ENCODE measurements at regions not wholly inside any gene's neighbourhood (a gene's known extent, or its start where the extent isn't known, plus 50 kb on each side); places are given as distances from the start of the nearest gene placed in this dataset.
A peak's percentile ranks its signal among the peaks of the same experiment; 100 is the strongest.

DNA sequence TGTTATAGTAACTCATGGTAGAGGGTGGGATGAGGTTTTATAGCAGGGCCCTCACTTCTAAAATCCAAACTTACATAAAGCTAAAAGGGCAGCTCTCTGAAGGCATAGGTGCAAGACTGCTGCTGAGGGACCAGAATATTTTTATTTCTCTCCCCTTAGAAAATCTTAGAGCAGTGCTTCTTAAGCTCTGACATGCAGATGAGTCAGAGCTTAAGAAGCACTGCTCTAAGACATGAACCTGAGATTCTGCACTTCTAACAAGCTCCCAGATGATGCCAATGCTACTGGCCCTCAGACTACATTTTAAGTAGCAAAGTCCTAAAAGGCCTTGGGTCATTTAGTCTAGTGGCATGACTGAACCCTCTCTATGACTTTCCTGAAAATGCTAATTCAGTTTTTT is 97.6 kb upstream of the SPRY4 start:
- Mint-ChIP-seq H3K27me3 (no peaks in the 10 kb centered on the region), H3K4me1 (peaks cover 24% of the 10 kb centered on the region), H3K9me3 (no peaks in the 10 kb centered on the region), H3K36me3 (ENCODE audit: insufficient read depth) (peaks cover 2% of the 10 kb centered on the region), H3K27ac (ENCODE audit: low read depth) (no peak overlapping the region), H3K4me3 (no peak overlapping the region)
- DNase-seq (ENCODE audit: low spot score in 2 of 2) (no peak), ATAC-seq (replicated peaks; ENCODE audit: extremely low read depth, poor library complexity, severe bottlenecking) (no peak)

DNA sequence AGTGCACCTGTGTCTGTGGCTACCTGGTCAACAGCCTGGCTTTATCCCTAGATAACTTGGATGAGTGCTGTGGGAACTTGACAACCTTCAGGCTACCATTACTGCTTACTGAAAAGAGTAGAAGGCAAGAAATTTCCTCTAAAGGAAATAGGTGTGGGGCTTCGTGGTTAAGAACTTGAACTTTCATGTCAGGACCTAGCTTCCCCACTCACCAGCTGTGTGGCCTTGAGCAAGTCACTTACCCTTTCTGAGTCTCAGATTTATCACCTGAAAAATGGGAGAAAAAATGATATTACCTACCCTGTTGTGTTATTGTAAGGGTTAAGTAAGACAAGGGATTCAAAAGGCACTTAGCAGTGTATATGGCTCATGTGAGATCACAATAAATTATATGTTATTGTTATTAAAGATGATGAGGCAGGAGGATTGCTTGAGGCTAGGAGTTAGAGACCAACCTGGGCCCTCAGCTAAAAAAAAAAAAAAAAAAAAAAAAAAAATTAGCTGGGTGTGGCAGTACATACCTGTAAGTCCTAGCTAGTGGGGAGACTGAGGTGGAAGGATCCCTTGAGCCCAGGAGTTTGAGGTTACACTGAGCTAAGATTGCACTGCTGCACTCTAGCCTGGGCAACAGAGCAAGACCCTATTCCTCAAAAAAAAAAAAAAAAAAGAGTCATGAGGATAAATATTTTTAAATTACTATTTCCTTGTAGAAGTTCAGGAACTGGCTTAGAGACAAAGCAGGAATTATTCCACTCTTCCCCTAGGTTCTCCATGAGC is 97.0 kb upstream of the SPRY4 start:
- peaks cover 2% of the 10 kb centered on the region for H3K36me3 Mint-ChIP-seq (ENCODE audit: insufficient read depth)
- ATAC-seq (replicated peaks; ENCODE audit: extremely low read depth, poor library complexity, severe bottlenecking): no peak
- no peaks in the 10 kb centered on the region for H3K9me3 Mint-ChIP-seq
- peak overlapping the region; percentile 25 for H3K4me3 Mint-ChIP-seq
- peaks cover 24% of the 10 kb centered on the region for H3K4me1 Mint-ChIP-seq
- H3K27me3 Mint-ChIP-seq: no peaks in the 10 kb centered on the region
- no peak for DNase-seq (ENCODE audit: low spot score in 2 of 2)
- no peak overlapping the region for H3K27ac Mint-ChIP-seq (ENCODE audit: low read depth)

DNA sequence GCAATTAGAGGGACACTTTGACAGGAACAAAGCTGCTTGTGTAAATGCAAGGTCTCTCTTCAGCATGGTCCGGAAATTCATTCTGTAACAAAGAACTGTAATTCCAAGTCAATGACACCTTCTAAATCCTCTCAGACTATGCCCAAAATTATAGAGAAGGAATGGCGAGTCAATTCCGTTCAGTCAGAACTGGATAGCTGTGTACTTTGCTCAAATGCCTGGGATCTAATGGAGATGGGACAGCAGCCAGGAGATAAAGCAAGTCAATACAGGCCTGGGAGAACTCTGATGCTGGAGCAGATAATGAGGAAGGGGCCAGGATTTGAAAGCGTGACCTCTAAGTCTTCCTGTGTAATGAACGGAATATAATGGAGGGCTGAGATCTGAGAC is 96.4 kb upstream of the SPRY4 start:
- ATAC-seq (replicated peaks; ENCODE audit: extremely low read depth, poor library complexity, severe bottlenecking): no peak
- Mint-ChIP-seq H3K4me3 (peak overlapping the region; percentile 25), H3K9me3 (no peaks in the 10 kb centered on the region), H3K27ac (ENCODE audit: low read depth) (no peak overlapping the region), H3K36me3 (ENCODE audit: insufficient read depth) (peaks cover 2% of the 10 kb centered on the region), H3K4me1 (peaks cover 24% of the 10 kb centered on the region), H3K27me3 (no peaks in the 10 kb centered on the region)
- no peak for DNase-seq (ENCODE audit: low spot score in 2 of 2)

DNA sequence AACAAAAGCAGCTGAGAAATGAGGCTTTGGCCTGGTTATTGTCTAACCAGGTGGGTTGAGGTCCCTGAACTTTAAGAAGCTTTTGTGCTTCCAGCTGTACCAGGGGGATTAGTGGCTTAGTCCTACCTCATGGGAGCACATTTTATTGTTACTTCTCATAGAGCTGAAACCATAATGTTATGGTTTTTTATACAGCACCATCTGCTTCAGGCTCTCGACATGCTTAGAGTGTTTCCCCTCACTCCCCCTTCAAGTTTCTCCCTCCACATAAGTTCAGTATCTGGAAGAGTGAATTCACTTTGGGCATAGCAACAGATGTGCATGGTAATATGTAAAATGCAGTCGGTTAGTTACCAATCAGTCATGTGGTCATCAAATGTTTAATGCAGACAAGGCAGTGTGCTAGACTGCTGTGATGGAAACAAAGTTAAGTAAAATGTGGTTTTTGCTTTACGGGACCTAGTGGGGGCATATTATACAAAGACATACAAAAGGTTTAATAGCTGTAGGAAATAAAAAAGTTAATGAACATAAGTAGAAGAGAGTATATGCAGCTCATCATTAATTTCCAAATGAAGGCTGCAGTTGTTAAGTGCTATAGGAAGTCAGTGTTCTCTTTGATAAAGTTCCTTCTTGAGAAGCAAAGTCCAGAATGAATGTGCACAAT is 95.9 kb upstream of the SPRY4 start:
- ATAC-seq (replicated peaks; ENCODE audit: extremely low read depth, poor library complexity, severe bottlenecking) (no peak), DNase-seq (ENCODE audit: low spot score in 2 of 2) (no peak)
- peaks cover 2% of the 10 kb centered on the region for H3K36me3 Mint-ChIP-seq (ENCODE audit: insufficient read depth)
- H3K27ac Mint-ChIP-seq (ENCODE audit: low read depth): no peak overlapping the region
- H3K4me1 Mint-ChIP-seq: peaks cover 24% of the 10 kb centered on the region
- H3K9me3 Mint-ChIP-seq: no peaks in the 10 kb centered on the region
- H3K4me3 Mint-ChIP-seq: peak overlapping the region; percentile 25
- no peaks in the 10 kb centered on the region for H3K27me3 Mint-ChIP-seq

DNA sequence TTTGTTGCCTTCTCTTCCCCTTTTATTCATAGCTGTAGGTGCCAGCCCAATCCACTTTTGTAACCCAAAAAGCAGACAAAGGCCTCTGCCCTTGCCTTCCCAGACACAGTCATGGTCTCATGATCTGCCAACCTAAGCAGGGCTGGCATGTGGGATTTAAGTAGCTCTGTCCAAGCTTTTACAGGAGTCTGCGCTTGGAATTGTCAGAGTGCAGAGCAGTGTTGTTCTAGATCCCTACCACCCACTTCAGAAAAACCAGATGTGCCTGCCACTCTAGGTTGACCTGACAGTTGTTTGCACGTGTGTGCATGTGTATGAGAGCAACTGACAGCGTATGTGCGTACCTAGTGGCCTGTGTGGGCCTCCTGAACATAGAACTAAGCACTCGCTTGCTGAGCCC is 87.8 kb upstream of the SPRY4 start:
- no peak for DNase-seq (ENCODE audit: low spot score in 2 of 2)

DNA sequence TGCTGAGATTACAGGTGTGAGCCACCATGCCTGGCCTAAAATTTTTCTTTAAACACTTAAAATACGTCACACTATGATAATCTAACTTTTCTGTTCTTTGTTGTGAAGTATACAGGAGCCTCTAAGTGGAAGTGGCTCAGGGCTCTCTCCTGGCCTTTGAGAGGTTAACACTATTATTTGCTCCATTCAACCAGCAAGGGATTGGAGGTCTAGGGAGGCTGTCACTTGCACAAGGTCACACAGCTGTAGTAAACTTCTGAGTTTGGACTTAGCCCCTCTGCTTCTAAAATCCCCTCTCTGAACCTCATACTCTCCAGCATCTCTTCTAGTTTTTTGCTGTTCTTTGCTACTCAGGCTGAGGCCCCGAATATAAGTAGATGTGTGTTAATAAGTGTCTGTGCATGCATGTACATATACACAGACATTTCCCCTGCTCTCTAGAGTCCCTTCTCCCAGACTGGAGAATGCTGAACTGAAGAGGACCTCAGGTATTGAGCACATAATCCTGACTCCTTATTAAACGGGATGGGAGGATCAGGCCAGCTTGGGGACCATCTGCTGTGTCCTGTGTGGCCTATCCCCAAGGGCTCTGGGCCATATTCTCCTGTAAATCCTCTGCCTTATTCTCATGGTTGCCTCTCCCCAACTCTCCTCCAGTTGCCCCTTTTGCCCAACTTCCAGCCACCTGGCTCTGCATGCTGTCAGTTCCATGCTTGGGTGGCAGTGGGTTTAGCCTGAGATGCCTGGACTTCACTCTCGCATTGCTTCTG is 87.0 kb upstream of the SPRY4 start:
- no peak overlapping the region for H3K4me3 Mint-ChIP-seq
- DNase-seq (ENCODE audit: low spot score in 2 of 2) (no peak), ATAC-seq (replicated peaks; ENCODE audit: extremely low read depth, poor library complexity, severe bottlenecking) (no peak)
- H3K9me3 Mint-ChIP-seq: no peaks in the 10 kb centered on the region
- H3K27me3 Mint-ChIP-seq: peaks cover 13% of the 10 kb centered on the region
- peaks cover 1% of the 10 kb centered on the region for H3K36me3 Mint-ChIP-seq (ENCODE audit: insufficient read depth)
- no peak overlapping the region for H3K27ac Mint-ChIP-seq (ENCODE audit: low read depth)
- no peaks in the 10 kb centered on the region for H3K4me1 Mint-ChIP-seq

More for the DNA sequence above, 87.8 kb upstream of the SPRY4 start:
- no peaks in the 10 kb centered on the region for H3K9me3 Mint-ChIP-seq
- no peak overlapping the region for H3K4me3 Mint-ChIP-seq
- H3K27me3 Mint-ChIP-seq: peaks cover 5% of the 10 kb centered on the region
- peaks cover 1% of the 10 kb centered on the region for H3K36me3 Mint-ChIP-seq (ENCODE audit: insufficient read depth)
- no peak overlapping the region for H3K27ac Mint-ChIP-seq (ENCODE audit: low read depth)
- ATAC-seq (replicated peaks; ENCODE audit: extremely low read depth, poor library complexity, severe bottlenecking): no peak
- no peaks in the 10 kb centered on the region for H3K4me1 Mint-ChIP-seq

DNA sequence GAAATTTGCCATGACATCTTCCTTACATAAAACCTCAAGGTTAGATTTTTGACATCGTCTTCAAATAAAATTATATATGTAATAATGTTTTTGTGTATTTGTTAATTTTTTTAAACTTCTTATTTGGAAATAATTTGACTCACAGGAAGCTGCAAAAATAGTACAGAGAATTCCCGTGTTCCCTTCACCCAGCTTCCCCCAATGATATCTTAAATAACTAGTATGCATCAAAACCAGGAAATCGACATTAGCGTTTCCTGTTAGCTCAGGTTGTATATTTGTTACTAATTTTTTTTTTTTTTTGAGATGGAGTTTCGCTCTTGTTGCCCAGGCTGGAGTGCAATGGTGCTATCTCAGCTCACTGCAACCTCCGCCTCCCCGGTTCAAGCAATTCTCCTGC is 86.3 kb upstream of the SPRY4 start:
- no peaks in the 10 kb centered on the region for H3K4me1 Mint-ChIP-seq
- H3K27ac Mint-ChIP-seq (ENCODE audit: low read depth): no peak overlapping the region
- H3K27me3 Mint-ChIP-seq: peaks cover 19% of the 10 kb centered on the region
- H3K4me3 Mint-ChIP-seq: no peak overlapping the region
- peaks cover 1% of the 10 kb centered on the region for H3K36me3 Mint-ChIP-seq (ENCODE audit: insufficient read depth)
- DNase-seq (ENCODE audit: low spot score in 2 of 2): no peak
- no peaks in the 10 kb centered on the region for H3K9me3 Mint-ChIP-seq
- no peak for ATAC-seq (replicated peaks; ENCODE audit: extremely low read depth, poor library complexity, severe bottlenecking)

DNA sequence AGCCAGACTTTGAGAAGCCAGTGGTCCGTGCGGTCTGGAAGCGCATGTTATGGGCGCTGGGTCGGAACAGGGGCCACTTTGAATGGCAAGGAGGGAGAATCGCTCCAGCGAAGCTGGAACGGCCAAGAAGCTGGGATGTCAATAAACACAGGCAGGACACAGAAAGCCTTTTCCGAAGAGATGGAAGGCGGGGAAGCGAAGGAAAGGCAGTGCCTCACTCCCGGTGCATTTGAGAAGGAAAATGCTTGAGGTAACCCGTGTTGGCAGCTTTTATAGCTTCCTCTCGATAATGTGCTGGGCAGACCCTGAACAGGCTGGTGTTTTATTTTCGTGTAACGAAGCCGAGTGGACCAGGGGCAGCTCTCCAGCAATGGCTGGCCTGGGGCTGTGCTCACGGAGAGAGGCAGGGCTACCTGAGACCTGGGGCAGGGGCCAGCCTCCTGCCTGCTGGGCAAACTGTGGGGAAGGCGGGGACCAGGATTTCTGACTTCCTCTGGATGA is 84.2 kb upstream of the SPRY4 start:
- DNase-seq (ENCODE audit: low spot score in 2 of 2): no peak
- Mint-ChIP-seq H3K36me3 (ENCODE audit: insufficient read depth) (peaks cover 1% of the 10 kb centered on the region), H3K9me3 (no peaks in the 10 kb centered on the region), H3K27me3 (peaks cover 33% of the 10 kb centered on the region), H3K4me3 (no peak overlapping the region), H3K4me1 (no peaks in the 10 kb centered on the region), H3K27ac (ENCODE audit: low read depth) (no peak overlapping the region)
- ATAC-seq (replicated peaks; ENCODE audit: extremely low read depth, poor library complexity, severe bottlenecking): no peak

DNA sequence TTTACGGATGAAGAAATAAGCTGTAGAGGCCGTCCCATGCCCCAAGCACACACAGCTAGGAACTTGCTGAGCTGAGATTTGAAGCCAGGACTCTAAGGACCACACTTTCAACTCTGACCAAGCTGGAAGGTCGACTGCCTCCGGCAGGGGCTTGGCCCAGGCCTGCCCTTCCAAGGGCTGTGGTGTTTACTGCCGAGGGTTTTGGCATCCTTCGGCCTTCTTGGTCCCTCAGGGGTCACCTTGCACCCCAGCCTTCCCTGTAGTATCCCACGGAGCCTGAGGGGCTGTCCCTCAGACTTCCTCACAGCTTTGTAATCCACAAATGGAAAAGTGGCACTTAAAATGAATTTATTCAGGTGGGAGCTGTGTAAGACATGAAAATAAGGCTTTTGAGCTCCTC is 83.7 kb upstream of the SPRY4 start:
- Mint-ChIP-seq H3K9me3 (no peaks in the 10 kb centered on the region), H3K27me3 (peaks cover 36% of the 10 kb centered on the region), H3K4me3 (no peak overlapping the region), H3K36me3 (ENCODE audit: insufficient read depth) (peaks cover 1% of the 10 kb centered on the region), H3K4me1 (no peaks in the 10 kb centered on the region), H3K27ac (ENCODE audit: low read depth) (no peak overlapping the region)
- no peak for ATAC-seq (replicated peaks; ENCODE audit: extremely low read depth, poor library complexity, severe bottlenecking)
- DNase-seq (ENCODE audit: low spot score in 2 of 2): no peak

DNA sequence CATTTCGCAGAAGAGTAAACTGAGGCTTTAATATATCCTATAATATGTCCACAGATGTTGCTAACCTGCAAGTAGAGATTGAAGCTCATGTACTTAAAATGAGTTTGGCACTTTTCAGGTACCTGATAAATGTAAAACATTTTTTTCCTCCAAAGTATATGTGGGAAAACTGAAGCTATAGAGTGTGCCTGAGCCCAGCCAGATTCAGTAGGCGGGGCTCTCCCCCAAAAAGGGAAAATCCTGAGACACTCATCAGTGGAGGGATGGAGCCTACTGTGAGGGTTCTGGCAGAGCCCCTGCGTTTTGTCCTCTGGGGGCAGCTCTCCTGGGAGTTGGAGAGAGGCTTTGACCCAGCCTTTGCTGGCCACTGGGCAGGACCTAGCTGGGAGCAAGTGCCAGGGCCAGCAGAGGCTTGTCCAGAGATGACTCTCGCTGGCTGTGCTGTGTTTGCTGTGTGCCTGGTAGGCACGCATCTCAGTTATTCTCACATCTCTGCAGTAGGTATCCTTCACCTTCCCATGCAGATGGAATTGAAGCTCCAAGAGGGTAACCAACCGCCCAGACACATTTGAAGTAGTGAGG is 81.1 kb upstream of the SPRY4 start:
- H3K9me3 Mint-ChIP-seq: no peaks in the 10 kb centered on the region
- no peaks in the 10 kb centered on the region for H3K4me1 Mint-ChIP-seq
- ATAC-seq (replicated peaks; ENCODE audit: extremely low read depth, poor library complexity, severe bottlenecking): no peak
- no peaks in the 10 kb centered on the region for H3K36me3 Mint-ChIP-seq (ENCODE audit: insufficient read depth)
- no peak overlapping the region for H3K27ac Mint-ChIP-seq (ENCODE audit: low read depth)
- H3K4me3 Mint-ChIP-seq: no peak overlapping the region
- DNase-seq (ENCODE audit: low spot score in 2 of 2): no peak
- peaks cover 36% of the 10 kb centered on the region for H3K27me3 Mint-ChIP-seq

DNA sequence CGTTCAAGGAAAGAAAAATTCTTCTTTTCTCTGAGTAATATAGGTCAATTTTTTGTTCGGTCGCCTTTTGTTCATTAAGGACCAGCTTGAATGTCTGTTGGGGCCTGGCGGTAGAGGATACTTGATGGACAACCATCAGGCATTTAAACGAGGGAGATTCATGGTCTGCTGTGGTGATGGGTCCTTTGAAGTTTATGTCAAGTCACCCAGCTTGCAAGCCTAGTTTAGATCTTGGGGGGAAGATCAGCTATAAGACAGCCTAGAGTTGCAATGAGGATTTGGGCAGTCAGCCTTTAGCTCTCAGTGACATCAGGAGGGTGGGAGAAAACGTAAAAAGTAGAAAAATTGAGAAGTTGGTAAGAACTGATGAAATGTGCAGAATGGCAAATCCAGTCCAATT is 80.2 kb upstream of the SPRY4 start:
- ATAC-seq (replicated peaks; ENCODE audit: extremely low read depth, poor library complexity, severe bottlenecking) (no peak), DNase-seq (ENCODE audit: low spot score in 2 of 2) (no peak)
- Mint-ChIP-seq H3K36me3 (ENCODE audit: insufficient read depth) (no peaks in the 10 kb centered on the region), H3K4me3 (no peak overlapping the region), H3K9me3 (no peaks in the 10 kb centered on the region), H3K4me1 (peaks cover 2% of the 10 kb centered on the region), H3K27ac (ENCODE audit: low read depth) (no peak overlapping the region), H3K27me3 (peaks cover 36% of the 10 kb centered on the region)

DNA sequence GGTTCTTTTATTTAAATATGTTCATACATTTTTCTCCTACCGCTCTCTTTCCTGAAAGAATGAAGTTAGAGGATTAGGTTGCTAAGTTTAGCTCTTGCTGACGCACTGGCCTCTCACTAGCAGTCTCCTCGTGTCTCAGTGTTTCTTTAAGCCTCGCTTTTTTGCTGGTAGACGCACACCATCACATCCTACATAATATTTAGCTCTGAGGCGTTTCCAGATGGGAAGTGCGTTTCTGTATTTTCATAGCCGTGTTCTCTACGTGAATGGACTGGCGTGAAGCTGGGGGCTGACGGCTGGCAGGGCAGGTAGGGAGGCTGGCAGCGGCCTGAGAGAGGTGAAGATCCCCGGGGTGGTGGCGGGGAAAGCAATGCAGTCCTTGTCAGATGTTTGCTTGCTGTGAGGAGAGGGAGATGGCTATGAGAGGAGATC is 79.2 kb upstream of the SPRY4 start:
- H3K27ac Mint-ChIP-seq (ENCODE audit: low read depth): peak overlapping the region; percentile 27
- no peaks in the 10 kb centered on the region for H3K36me3 Mint-ChIP-seq (ENCODE audit: insufficient read depth)
- no peak overlapping the region for H3K4me3 Mint-ChIP-seq
- no peak for ATAC-seq (replicated peaks; ENCODE audit: extremely low read depth, poor library complexity, severe bottlenecking)
- no peaks in the 10 kb centered on the region for H3K9me3 Mint-ChIP-seq
- H3K4me1 Mint-ChIP-seq: peaks cover 4% of the 10 kb centered on the region
- peaks cover 36% of the 10 kb centered on the region for H3K27me3 Mint-ChIP-seq
- DNase-seq (ENCODE audit: low spot score in 2 of 2): no peak

Data from central memory CD8-positive, alpha-beta T cell (primary cell).